ENCODE measurements at regions not wholly inside any gene's neighbourhood (a gene's known extent, or its start where the extent isn't known, plus 50 kb on each side); places are given as distances from the start of the nearest gene placed in this dataset.

DNA sequence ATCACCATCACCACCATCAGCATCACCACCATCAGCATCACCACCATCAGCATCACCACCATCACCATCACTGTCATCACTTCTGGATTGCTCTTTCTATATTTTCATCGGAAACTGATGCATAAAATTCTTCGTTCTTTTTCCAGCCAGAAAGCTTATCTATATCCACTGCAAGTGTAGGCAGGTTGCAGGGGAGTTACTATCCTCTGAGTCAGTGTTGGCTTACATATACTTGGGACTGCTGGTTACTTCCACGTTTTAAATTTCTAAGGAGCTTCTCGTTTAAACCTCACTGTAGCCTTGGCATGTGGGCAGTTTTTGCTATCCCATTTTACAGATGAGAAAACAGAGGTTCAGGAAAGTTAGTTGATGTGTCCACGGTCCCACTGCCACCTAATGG, 66.1 kb downstream of the FOXL3 start:
- intact Hi-C loops (cut with DNase I; ENCODE audit: low total_unique reads) = no loop called here
- no peak overlapping the region for H3K27ac ChIP-seq
- no peaks in the 10 kb centered on the region for H3K9me3 ChIP-seq
- no peaks in the 10 kb centered on the region for H3K36me3 ChIP-seq (ENCODE audit: low read depth, missing control alignments)
- no peak for DNase-seq
- no peak overlapping the region for H3K4me3 ChIP-seq
- TF ChIP-seq, protein P1, sequence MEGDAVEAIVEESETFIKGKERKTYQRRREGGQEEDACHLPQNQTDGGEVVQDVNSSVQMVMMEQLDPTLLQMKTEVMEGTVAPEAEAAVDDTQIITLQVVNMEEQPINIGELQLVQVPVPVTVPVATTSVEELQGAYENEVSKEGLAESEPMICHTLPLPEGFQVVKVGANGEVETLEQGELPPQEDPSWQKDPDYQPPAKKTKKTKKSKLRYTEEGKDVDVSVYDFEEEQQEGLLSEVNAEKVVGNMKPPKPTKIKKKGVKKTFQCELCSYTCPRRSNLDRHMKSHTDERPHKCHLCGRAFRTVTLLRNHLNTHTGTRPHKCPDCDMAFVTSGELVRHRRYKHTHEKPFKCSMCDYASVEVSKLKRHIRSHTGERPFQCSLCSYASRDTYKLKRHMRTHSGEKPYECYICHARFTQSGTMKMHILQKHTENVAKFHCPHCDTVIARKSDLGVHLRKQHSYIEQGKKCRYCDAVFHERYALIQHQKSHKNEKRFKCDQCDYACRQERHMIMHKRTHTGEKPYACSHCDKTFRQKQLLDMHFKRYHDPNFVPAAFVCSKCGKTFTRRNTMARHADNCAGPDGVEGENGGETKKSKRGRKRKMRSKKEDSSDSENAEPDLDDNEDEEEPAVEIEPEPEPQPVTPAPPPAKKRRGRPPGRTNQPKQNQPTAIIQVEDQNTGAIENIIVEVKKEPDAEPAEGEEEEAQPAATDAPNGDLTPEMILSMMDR (IDR thresholded peaks at IDR 0.05) = no peak
- no peak for TF ChIP-seq POLR2A (IDR thresholded peaks at IDR 0.05)
- no peaks in the 10 kb centered on the region for H3K27me3 ChIP-seq
- no peaks in the 10 kb centered on the region for H3K4me1 ChIP-seq
- 87 to 90% methylated on average over 5 of the region's 5 CpGs for WGBS, 2 donors

DNA sequence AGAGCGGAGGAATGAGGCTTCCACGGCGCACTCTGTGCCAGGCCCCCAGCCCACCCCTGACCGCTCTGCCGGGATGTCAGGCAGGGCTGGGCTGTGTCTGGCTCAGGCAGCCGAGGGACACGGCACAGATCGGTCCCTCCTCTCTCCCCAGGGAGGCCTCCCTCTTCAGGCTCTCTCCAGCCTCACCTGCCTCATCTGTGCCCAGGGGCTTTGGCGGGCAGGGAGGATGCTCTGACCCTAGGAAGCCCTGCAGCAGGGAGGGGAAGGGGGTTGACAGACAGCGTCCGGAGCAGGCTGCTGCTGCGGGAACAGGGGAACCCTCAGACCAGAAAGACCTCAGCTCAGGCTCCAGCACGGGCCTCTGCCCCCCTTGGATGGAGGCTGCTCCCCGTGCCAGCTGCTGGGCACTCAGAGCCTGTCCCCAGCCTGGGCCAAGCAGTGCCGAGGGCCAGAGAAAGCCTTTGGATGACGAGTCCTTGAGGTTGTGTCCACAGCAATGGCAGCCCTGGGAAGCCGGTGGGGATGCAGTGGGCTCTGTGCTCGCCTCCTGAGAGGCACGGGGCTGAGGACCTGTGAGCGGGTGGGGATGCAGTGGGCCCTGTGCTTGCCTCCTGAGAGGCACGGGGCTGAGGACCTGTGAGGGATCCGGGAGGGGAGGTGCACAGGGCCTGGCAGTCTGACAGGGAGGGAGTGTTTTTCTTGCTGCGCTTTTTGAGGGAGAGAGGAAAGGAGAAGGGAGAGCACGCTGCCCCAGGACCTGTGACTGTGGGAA, 66.9 kb downstream of the FOXL3 start:
- Histone ChIP-seq H3K4me1 (peaks cover under 1% of the 10 kb centered on the region), H3K27me3 (no peaks in the 10 kb centered on the region), H3K4me3 (no peak overlapping the region), H3K36me3 (ENCODE audit: low read depth, missing control alignments) (no peaks in the 10 kb centered on the region), H3K27ac (no peak overlapping the region), H3K9me3 (no peaks in the 10 kb centered on the region)
- TF ChIP-seq, protein P1 (IDR thresholded peaks at IDR 0.05) = no peak
- no peak for TF ChIP-seq POLR2A (IDR thresholded peaks at IDR 0.05)
- DNase-seq = no peak
- intact Hi-C loops (cut with DNase I; ENCODE audit: low total_unique reads) = no loop called here
- 66 to 67% methylated on average over 13 to 24 of the region's 24 CpGs for WGBS, 2 donors

DNA sequence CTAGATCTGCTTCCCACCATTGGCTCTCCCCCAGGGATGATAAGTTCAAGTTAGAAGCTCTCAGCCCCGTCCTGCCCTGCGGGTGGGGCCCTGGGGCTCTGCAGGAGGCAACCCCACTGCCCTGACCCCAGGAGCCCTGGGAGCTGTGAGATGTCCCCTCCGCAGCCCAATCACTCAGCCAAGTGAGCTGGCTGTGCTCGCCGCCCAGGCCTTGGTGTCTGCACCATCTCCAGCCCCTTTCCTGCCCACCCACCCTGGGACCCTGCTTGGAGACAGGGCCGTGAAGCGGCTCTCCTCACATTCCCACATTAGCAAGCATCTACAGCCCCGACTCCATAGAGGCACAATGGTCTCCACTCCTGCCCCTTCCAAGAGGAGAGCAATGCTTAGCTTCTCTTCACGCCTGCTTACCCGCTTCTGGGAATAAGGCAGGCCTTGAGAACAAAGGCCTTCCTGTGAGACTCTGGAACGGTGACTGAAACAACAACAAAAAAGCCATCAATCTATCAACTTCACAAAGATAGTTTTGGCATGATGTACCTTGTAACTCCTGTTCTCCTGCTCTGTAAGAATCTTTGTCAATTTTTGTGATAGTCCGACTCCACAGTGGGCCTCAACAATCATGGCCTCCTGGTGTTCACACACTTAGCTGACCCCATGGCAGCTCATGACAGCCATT, 67.7 kb downstream of the FOXL3 start:
- 79 to 83% methylated on average over 10 to 11 of the region's 12 CpGs for WGBS, 2 donors
- Histone ChIP-seq H3K4me1 (peaks cover 5% of the 10 kb centered on the region), H3K36me3 (ENCODE audit: low read depth, missing control alignments) (no peaks in the 10 kb centered on the region), H3K9me3 (no peaks in the 10 kb centered on the region), H3K27me3 (no peaks in the 10 kb centered on the region), H3K4me3 (no peak overlapping the region), H3K27ac (no peak overlapping the region)
- no peak for DNase-seq
- TF ChIP-seq, protein P1 (IDR thresholded peaks at IDR 0.05) = no peak
- no peak for TF ChIP-seq POLR2A (IDR thresholded peaks at IDR 0.05)
- intact Hi-C loops (cut with DNase I; ENCODE audit: low total_unique reads) = no loop called here

DNA sequence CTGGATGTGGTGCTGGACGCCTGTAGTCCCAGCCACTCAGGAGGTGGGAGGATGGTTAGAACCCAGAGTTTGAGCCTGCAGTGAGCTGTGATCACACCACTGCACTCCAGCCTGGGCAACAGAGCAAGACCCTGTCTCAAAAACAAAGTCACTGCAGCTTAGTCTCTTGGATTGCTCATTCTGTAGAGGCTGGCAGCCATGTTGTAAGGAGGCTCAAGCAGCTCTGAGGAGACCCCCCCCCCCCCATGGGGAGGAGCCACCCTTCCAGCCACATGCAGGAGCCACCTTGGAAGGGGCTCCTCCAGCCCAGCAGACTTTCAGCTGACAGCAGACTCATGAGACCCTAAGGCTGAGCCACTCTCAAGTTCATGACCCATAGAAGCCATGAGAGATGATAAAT, 68.4 kb downstream of the FOXL3 start:
- Histone ChIP-seq H3K9me3 (no peaks in the 10 kb centered on the region), H3K27ac (no peak overlapping the region), H3K27me3 (no peaks in the 10 kb centered on the region), H3K4me1 (peaks cover 8% of the 10 kb centered on the region), H3K36me3 (ENCODE audit: low read depth, missing control alignments) (no peaks in the 10 kb centered on the region), H3K4me3 (no peak overlapping the region)
- intact Hi-C loops (cut with DNase I; ENCODE audit: low total_unique reads) = no loop called here
- TF ChIP-seq, protein P1 (IDR thresholded peaks at IDR 0.05) = no peak
- no peak for TF ChIP-seq POLR2A (IDR thresholded peaks at IDR 0.05)
- DNase-seq = no peak
- WGBS, 2 donors = 67 to 100% methylated on average over 1 of the region's 1 CpG
